ENCODE measurements at regions not wholly inside any gene's neighbourhood (a gene's known extent, or its start where the extent isn't known, plus 50 kb on each side); places are given as distances from the start of the nearest gene placed in this dataset.
"Not testable (repeated sequence)": the region's sequence is repeated elsewhere in the genome, so short reads cannot be mapped to it uniquely, and the experiment has no call there.

- CTCF ChIA-PET, result no interaction called here
- H3K27ac ChIP-seq, result no peak overlapping the region
- no peak for DNase-seq (ENCODE audit: low spot score)
- POLR2A ChIA-PET (ENCODE audit: low non-redundant PET), result no interaction called here
- no peak for TF ChIP-seq CTCF (conservative IDR thresholded peaks at IDR 0.05; ENCODE audit: low read depth)
Observed at GRCh38 chr10:133012573-133013359, 70.4 kb upstream of the CFAP46 start.

GRCh38 chr10:133011882-133012281 is 69.5 kb upstream of the CFAP46 start:
- no peak overlapping the region for H3K27ac ChIP-seq
- no peak for DNase-seq (ENCODE audit: low spot score)
- ChIA-PET POLR2A (ENCODE audit: low non-redundant PET) (no interaction called here), CTCF (no interaction called here)
- TF ChIP-seq CTCF (conservative IDR thresholded peaks at IDR 0.05; ENCODE audit: low read depth), result no peak

GRCh38 chr10:133011393-133011792 is 69.0 kb upstream of the CFAP46 start:
- POLR2A ChIA-PET (ENCODE audit: low non-redundant PET); H3K27ac ChIP-seq; CTCF ChIA-PET; DNase-seq (ENCODE audit: low spot score): not testable (repeated sequence)

GRCh38 chr10:133010843-133011179 is 68.4 kb upstream of the CFAP46 start:
- CTCF ChIA-PET; POLR2A ChIA-PET (ENCODE audit: low non-redundant PET); H3K27ac ChIP-seq; DNase-seq (ENCODE audit: low spot score): not testable (repeated sequence)

- H3K27ac ChIP-seq, result peak overlapping the region; percentile 55; the same call in 1 of the 2 replicates
- no peak for TF ChIP-seq CTCF (conservative IDR thresholded peaks at IDR 0.05; ENCODE audit: low read depth)
- no peak for DNase-seq (ENCODE audit: low spot score)
- POLR2A ChIA-PET (ENCODE audit: low non-redundant PET), result no interaction called here
- CTCF ChIA-PET, result no interaction called here
Observed at GRCh38 chr10:133010095-133010842, 67.9 kb upstream of the CFAP46 start.

GRCh38 chr10:133009218-133009950 is 67.0 kb upstream of the CFAP46 start:
- TF ChIP-seq CTCF (conservative IDR thresholded peaks at IDR 0.05; ENCODE audit: low read depth), result no peak
- ChIA-PET POLR2A (ENCODE audit: low non-redundant PET) (no interaction called here), CTCF (no interaction called here)
- peak overlapping the region; percentile 55 for H3K27ac ChIP-seq
- peak; percentile 36 for DNase-seq (ENCODE audit: low spot score)

- ChIA-PET CTCF (no interaction called here), POLR2A (ENCODE audit: low non-redundant PET) (no interaction called here)
- H3K27ac ChIP-seq, result peak overlapping the region; percentile 55
- TF ChIP-seq CTCF (conservative IDR thresholded peaks at IDR 0.05; ENCODE audit: low read depth), result no peak
- DNase-seq (ENCODE audit: low spot score), result no peak
Observed at GRCh38 chr10:133008736-133009135, 66.4 kb upstream of the CFAP46 start.
